NCI-H82 (cell line): ENCODE measurements at regions not wholly inside any gene's neighbourhood (a gene's known extent, or its start where the extent isn't known, plus 50 kb on each side); places are given as distances from the start of the nearest gene placed in this dataset.
"Not testable (repeated sequence)": the region's sequence is repeated elsewhere in the genome, so short reads cannot be mapped to it uniquely, and the experiment has no call there.

Experiments
- DNase-seq: peaks from one replicate; lab custom pipeline; 2025; lab: John Stamatoyannopoulos, UW

- no peak for DNase-seq
Measured at GRCh38 chr16:85527042-85527766, 85.9 kb upstream of the GSE1 start.

GRCh38 chr16:85527767-85528297, 85.3 kb upstream of the GSE1 start:
- peak; percentile 56 for DNase-seq

- DNase-seq, result peak; percentile 77
Measured at GRCh38 chr16:85528528-85529387, 84.4 kb upstream of the GSE1 start.

GRCh38 chr16:85529489-85530369, 83.4 kb upstream of the GSE1 start:
- peak; percentile 97 for DNase-seq

GRCh38 chr16:85530370-85530739, 82.8 kb upstream of the GSE1 start:
- no peak for DNase-seq

GRCh38 chr16:85531516-85531915, 81.6 kb upstream of the GSE1 start:
- no peak for DNase-seq

- no peak for DNase-seq
Measured at GRCh38 chr16:85532147-85532546, 81.0 kb upstream of the GSE1 start.

- not testable (repeated sequence) for DNase-seq
Measured at GRCh38 chr16:85533593-85533992, 79.5 kb upstream of the GSE1 start.

GRCh38 chr16:85534536-85535351, 78.4 kb upstream of the GSE1 start:
- peak; percentile 61 for DNase-seq

GRCh38 chr16:85535352-85536072, 77.6 kb upstream of the GSE1 start:
- peak; percentile 95 for DNase-seq

GRCh38 chr16:85536073-85536410, 77.1 kb upstream of the GSE1 start:
- no peak for DNase-seq

GRCh38 chr16:85536411-85537330, 76.5 kb upstream of the GSE1 start:
- DNase-seq, result no peak

GRCh38 chr16:85537331-85537788, 75.8 kb upstream of the GSE1 start:
- DNase-seq, result no peak

- DNase-seq, result no peak
Measured at GRCh38 chr16:85537795-85538401, 75.2 kb upstream of the GSE1 start.

- no peak for DNase-seq
Measured at GRCh38 chr16:85539084-85539483, 74.0 kb upstream of the GSE1 start.

- no peak for DNase-seq
Measured at GRCh38 chr16:85539629-85540291, 73.4 kb upstream of the GSE1 start.

GRCh38 chr16:85541181-85541580, 71.9 kb upstream of the GSE1 start:
- DNase-seq, result no peak

GRCh38 chr16:85541619-85541979, 71.5 kb upstream of the GSE1 start:
- DNase-seq, result no peak
